ENCODE measurements at regions not wholly inside any gene's neighbourhood (a gene's known extent, or its start where the extent isn't known, plus 50 kb on each side); places are given as distances from the start of the nearest gene placed in this dataset.

- no peak for TF ChIP-seq GABPB1 (CRISPR knock-in tag; IDR thresholded peaks at IDR 0.05)
- TF ChIP-seq ATF2 (CRISPR knock-in tag; IDR thresholded peaks at IDR 0.05; ENCODE audit: borderline replicate concordance, low read depth): no peak
- no peak for TF ChIP-seq NR3C1 (CRISPR knock-in tag; conservative IDR thresholded peaks at IDR 0.05; ENCODE audit: low read depth)
- no peak for TF ChIP-seq CTCF (IDR thresholded peaks at IDR 0.05)
- no peak for TF ChIP-seq ZNF423 (CRISPR knock-in tag; IDR thresholded peaks at IDR 0.05)
Observed at GRCh38 chr19:31071136-31071855, 277.9 kb downstream of the TSHZ3 start.
